ENCODE measurements at regions not wholly inside any gene's neighbourhood (a gene's known extent, or its start where the extent isn't known, plus 50 kb on each side); places are given as distances from the start of the nearest gene placed in this dataset.

GRCh38 chr18:67159662-67160061 is 356.9 kb downstream of the DSEL start:
- TF ChIP-seq CTCF (IDR thresholded peaks at IDR 0.05; ENCODE audit: poor library complexity) (no peak), EZH2phosphoT487 (IDR thresholded peaks at IDR 0.05; ENCODE audit: low read depth, severe bottlenecking, unreplicated experiment) (no peak), EZH2 (IDR thresholded peaks at IDR 0.05; ENCODE audit: borderline replicate concordance) (no peak)

Measured in hepatocyte (in vitro differentiated cells).